ENCODE measurements at regions not wholly inside any gene's neighbourhood (a gene's known extent, or its start where the extent isn't known, plus 50 kb on each side); places are given as distances from the start of the nearest gene placed in this dataset.

DNA sequence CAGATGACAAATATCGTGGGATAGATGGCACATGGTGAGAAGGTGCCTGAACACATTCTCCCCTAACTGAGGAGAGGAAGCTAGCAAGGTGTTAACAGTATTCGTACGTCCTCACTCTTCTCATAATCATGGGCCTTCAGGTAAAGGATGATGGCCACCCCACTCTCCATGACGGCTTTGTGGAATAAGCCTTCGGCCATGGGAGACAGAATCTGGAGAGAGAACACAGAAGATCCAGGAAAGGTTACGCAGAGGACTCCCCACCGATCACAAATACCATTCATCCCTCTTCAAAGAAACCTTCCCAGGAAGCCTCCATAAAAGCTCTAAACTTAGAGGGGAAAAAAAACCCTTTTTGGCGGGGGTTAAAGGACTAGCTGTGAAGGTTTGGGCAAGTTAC lies 189.9 kb downstream of the BCR start:
- TF ChIP-seq, protein P1, sequence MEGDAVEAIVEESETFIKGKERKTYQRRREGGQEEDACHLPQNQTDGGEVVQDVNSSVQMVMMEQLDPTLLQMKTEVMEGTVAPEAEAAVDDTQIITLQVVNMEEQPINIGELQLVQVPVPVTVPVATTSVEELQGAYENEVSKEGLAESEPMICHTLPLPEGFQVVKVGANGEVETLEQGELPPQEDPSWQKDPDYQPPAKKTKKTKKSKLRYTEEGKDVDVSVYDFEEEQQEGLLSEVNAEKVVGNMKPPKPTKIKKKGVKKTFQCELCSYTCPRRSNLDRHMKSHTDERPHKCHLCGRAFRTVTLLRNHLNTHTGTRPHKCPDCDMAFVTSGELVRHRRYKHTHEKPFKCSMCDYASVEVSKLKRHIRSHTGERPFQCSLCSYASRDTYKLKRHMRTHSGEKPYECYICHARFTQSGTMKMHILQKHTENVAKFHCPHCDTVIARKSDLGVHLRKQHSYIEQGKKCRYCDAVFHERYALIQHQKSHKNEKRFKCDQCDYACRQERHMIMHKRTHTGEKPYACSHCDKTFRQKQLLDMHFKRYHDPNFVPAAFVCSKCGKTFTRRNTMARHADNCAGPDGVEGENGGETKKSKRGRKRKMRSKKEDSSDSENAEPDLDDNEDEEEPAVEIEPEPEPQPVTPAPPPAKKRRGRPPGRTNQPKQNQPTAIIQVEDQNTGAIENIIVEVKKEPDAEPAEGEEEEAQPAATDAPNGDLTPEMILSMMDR (IDR thresholded peaks at IDR 0.05; ENCODE audit: low read length): no peak
- TF ChIP-seq EZH2phosphoT487 (IDR thresholded peaks at IDR 0.05; ENCODE audit: low read length): no peak
- TF ChIP-seq EZH2 (optimal IDR thresholded peaks at IDR 0.05; ENCODE audit: low read depth, low read length): no peak
